SK-N-MC (cell line): ENCODE measurements at regions not wholly inside any gene's neighbourhood (a gene's known extent, or its start where the extent isn't known, plus 50 kb on each side); places are given as distances from the start of the nearest gene placed in this dataset.

ENCODE experiments used
- EZH2 ChIP-seq: fragments of 200-600 bp; sonication (generic); IDR thresholded peaks from one replicate; pipeline ENCODE4 v1.6.1; 2017; ENCODE audit warnings: antibody characterized with exemption
- POLR2AphosphoS5 ChIP-seq: IDR thresholded peaks from 2 replicates; pipeline ENCODE4 v1.6.1; 2012; ENCODE audit warnings: mild to moderate bottlenecking, low read depth, low read length, borderline replicate concordance

GRCh38 chr3:150215616-150216015 lies 192.5 kb upstream of the TSC22D2 start:
- TF ChIP-seq EZH2 (no peak), POLR2AphosphoS5 (no peak)
